Limb (tissue), 2 donors: ENCODE measurements at regions not wholly inside any gene's neighbourhood (a gene's known extent, or its start where the extent isn't known, plus 50 kb on each side); places are given as distances from the start of the nearest gene placed in this dataset.
"Not testable (repeated sequence)": the region's sequence is repeated elsewhere in the genome, so short reads cannot be mapped to it uniquely, and the experiment has no call there.

ENCODE experiments used
- DNase-seq, 2 donors: peaks; one replicate each; pipeline ENCODE4 v3.0.0-alpha.2; 2016; ENCODE audit errors: extremely low spot score in 2 of 2

- DNase-seq, result no peak
These were observed 486.6 kb downstream of the SETD4 start for GRCh38 chr21:35573472-35574374.

GRCh38 chr21:35571910-35572309, 488.4 kb downstream of the SETD4 start:
- no peak for DNase-seq

- DNase-seq, result no peak
These were observed 491.7 kb downstream of the SETD4 start for GRCh38 chr21:35568643-35569042.

GRCh38 chr21:35566874-35567273, 493.5 kb downstream of the SETD4 start:
- no peak for DNase-seq

- DNase-seq, result no peak
These were observed 495.1 kb downstream of the SETD4 start for GRCh38 chr21:35565204-35565611.

- peak; percentile 41 to 61 for DNase-seq
These were observed 496.4 kb downstream of the SETD4 start for GRCh38 chr21:35563885-35564451.

GRCh38 chr21:35562876-35563275, 497.4 kb downstream of the SETD4 start:
- no peak for DNase-seq

GRCh38 chr21:35561116-35561515, 499.2 kb downstream of the SETD4 start:
- DNase-seq, result no peak

GRCh38 chr21:35559829-35560225, 500.5 kb downstream of the SETD4 start:
- no peak for DNase-seq

- no peak for DNase-seq
These were observed 501.0 kb downstream of the SETD4 start for GRCh38 chr21:35559128-35559828.

- no peak for DNase-seq
These were observed 503.8 kb downstream of the SETD4 start for GRCh38 chr21:35556536-35556935.

GRCh38 chr21:35552483-35552882, 503.4 kb upstream of the RUNX1 start:
- not testable (repeated sequence) for DNase-seq

GRCh38 chr21:35548904-35549615, 500.0 kb upstream of the RUNX1 start:
- no peak for DNase-seq

- DNase-seq, result no peak
These were observed 499.1 kb upstream of the RUNX1 start for GRCh38 chr21:35547946-35548774.

GRCh38 chr21:35543746-35544145, 494.6 kb upstream of the RUNX1 start:
- DNase-seq, result no peak

- no peak for DNase-seq
These were observed 492.0 kb upstream of the RUNX1 start for GRCh38 chr21:35540950-35541638.

- no peak for DNase-seq
These were observed 489.3 kb upstream of the RUNX1 start for GRCh38 chr21:35538386-35538785.

- no peak for DNase-seq
These were observed 488.5 kb upstream of the RUNX1 start for GRCh38 chr21:35537604-35538003.

- DNase-seq, result no peak
These were observed 484.8 kb upstream of the RUNX1 start for GRCh38 chr21:35533893-35534292.

- no peak for DNase-seq
These were observed 481.7 kb upstream of the RUNX1 start for GRCh38 chr21:35530766-35531165.
